ENCODE measurements at regions not wholly inside any gene's neighbourhood (a gene's known extent, or its start where the extent isn't known, plus 50 kb on each side); places are given as distances from the start of the nearest gene placed in this dataset.

GRCh38 chr4:14653338-14653737 lies 348.9 kb upstream of the CPEB2 start:
- DNase-seq: no peak
- no peak for TF ChIP-seq POLR2A (IDR thresholded peaks at IDR 0.05)
- no peak for TF ChIP-seq CTCF (IDR thresholded peaks at IDR 0.05 in 8 of 11, conservative IDR thresholded peaks at IDR 0.05 in 3 of 11)
- TF ChIP-seq POLR2AphosphoS5 (IDR thresholded peaks at IDR 0.05): no peak
- no peak overlapping the region for H3K4me3 ChIP-seq
- H3K9me3 ChIP-seq: peaks cover 0 to 10% (median 2%) of the 10 kb centered on the region in 8 donors
- H3K4me1 ChIP-seq: no peaks in the 10 kb centered on the region
- H3K36me3 ChIP-seq: no peaks in the 10 kb centered on the region
- no peak overlapping the region for H3K27ac ChIP-seq
- WGBS, 5 donors: 85 to 98% (median 94%) methylated on average over 2 of the region's 2 CpGs
- intact Hi-C loops (cut with DNase I; ENCODE audit: low total_unique reads): no loop called here
- H3K27me3 ChIP-seq (replicated peaks in 1 of 7): no peaks in the 10 kb centered on the region

GRCh38 chr4:14659286-14659685 lies 343.0 kb upstream of the CPEB2 start:
- Histone ChIP-seq H3K27ac (no peak overlapping the region), H3K9me3 (peaks cover 0 to 3% (median under 1%) of the 10 kb centered on the region in 8 donors), H3K4me3 (no peak overlapping the region), H3K4me1 (no peaks in the 10 kb centered on the region), H3K36me3 (no peaks in the 10 kb centered on the region), H3K27me3 (replicated peaks in 1 of 7) (no peaks in the 10 kb centered on the region)
- WGBS, 5 donors: 77 to 85% (median 78%) methylated on average over 5 of the region's 5 CpGs
- intact Hi-C loops (cut with DNase I; ENCODE audit: low total_unique reads): no loop called here
- TF ChIP-seq CTCF (IDR thresholded peaks at IDR 0.05 in 8 of 11, conservative IDR thresholded peaks at IDR 0.05 in 3 of 11) (no peak), POLR2AphosphoS5 (IDR thresholded peaks at IDR 0.05) (no peak), POLR2A (IDR thresholded peaks at IDR 0.05) (no peak)
- DNase-seq: no peak

GRCh38 chr4:14667624-14668151 lies 334.6 kb upstream of the CPEB2 start:
- peaks cover 0 to 16% (median 12%) of the 10 kb centered on the region in 8 donors for H3K9me3 ChIP-seq
- 34 to 62% (median 54%) methylated on average over 2 of the region's 2 CpGs for WGBS, 5 donors
- H3K27me3 ChIP-seq (replicated peaks in 1 of 7): no peaks in the 10 kb centered on the region
- intact Hi-C loops (cut with DNase I; ENCODE audit: low total_unique reads): no loop called here
- H3K4me3 ChIP-seq: no peak overlapping the region
- no peaks in the 10 kb centered on the region for H3K4me1 ChIP-seq
- no peak for TF ChIP-seq POLR2AphosphoS5 (IDR thresholded peaks at IDR 0.05)
- TF ChIP-seq POLR2A (IDR thresholded peaks at IDR 0.05): no peak
- no peak for TF ChIP-seq CTCF (IDR thresholded peaks at IDR 0.05 in 8 of 11, conservative IDR thresholded peaks at IDR 0.05 in 3 of 11)
- DNase-seq: no peak
- no peaks in the 10 kb centered on the region for H3K36me3 ChIP-seq
- H3K27ac ChIP-seq: no peak overlapping the region

- 81 to 95% (median 93%) methylated on average over 1 of the region's 1 CpG for WGBS, 5 donors
These were observed 334.0 kb upstream of the CPEB2 start for GRCh38 chr4:14668296-14668695.

More at GRCh38 chr4:14668296-14668695, 334.0 kb upstream of the CPEB2 start:
- Histone ChIP-seq H3K36me3 (no peaks in the 10 kb centered on the region), H3K27ac (no peak overlapping the region), H3K9me3 (peaks cover 0 to 16% (median 12%) of the 10 kb centered on the region in 8 donors), H3K27me3 (replicated peaks in 1 of 7) (no peaks in the 10 kb centered on the region), H3K4me3 (no peak overlapping the region), H3K4me1 (no peaks in the 10 kb centered on the region)
- no peak for DNase-seq
- intact Hi-C loops (cut with DNase I; ENCODE audit: low total_unique reads): no loop called here
- TF ChIP-seq POLR2A (IDR thresholded peaks at IDR 0.05): no peak
- TF ChIP-seq POLR2AphosphoS5 (IDR thresholded peaks at IDR 0.05): no peak
- TF ChIP-seq CTCF (IDR thresholded peaks at IDR 0.05 in 8 of 11, conservative IDR thresholded peaks at IDR 0.05 in 3 of 11): no peak

Measured in spleen (tissue), 11 donors.